Heart right ventricle (tissue), 16 donors: ENCODE measurements at regions not wholly inside any gene's neighbourhood (a gene's known extent, or its start where the extent isn't known, plus 50 kb on each side); places are given as distances from the start of the nearest gene placed in this dataset.

Experiments
- ATAC-seq, 8 donors: fragments of 200-7000 bp; cut with Tn5 transposase; one replicate each; pipeline ENCODE4 v1.9.1; 2020; ENCODE audit warnings: mild to moderate bottlenecking in 8 of 8, moderate library complexity in 8 of 8, moderate number of reproducible peaks in 1 of 8
- DNase-seq, 2 donors: peaks; one replicate each; pipeline ENCODE4 v3.0.0-alpha.2; 2020
- H3K27ac ChIP-seq, 10 donors: fragments of 200-600 bp; sonication (generic) in 2 of 10; one replicate each; pipeline versions ENCODE4 v1.5.0 to v1.8.0; 2020 to 2022; ENCODE audit warnings: mild to moderate bottlenecking in 3 of 10
- H3K27me3 ChIP-seq, 7 donors: fragments of 200-600 bp; one replicate each; pipeline ENCODE4 v1.8.0; 2021 to 2022; ENCODE audit warnings: mild to moderate bottlenecking in 2 of 7
- H3K36me3 ChIP-seq, 9 donors: fragments of 200-600 bp; sonication (generic) in 1 of 9; one replicate each; pipeline versions ENCODE4 v1.5.0 to v1.8.0; 2020 to 2022; ENCODE audit warnings: mild to moderate bottlenecking in 2 of 9
- H3K4me1 ChIP-seq, 9 donors: fragments of 200-600 bp; sonication (generic) in 1 of 9; one replicate each; pipeline versions ENCODE4 v1.5.0 to v1.8.0; 2020 to 2022; ENCODE audit warnings: mild to moderate bottlenecking in 4 of 9
- H3K4me3 ChIP-seq, 10 donors: fragments of 200-600 bp; sonication (generic) in 2 of 10; one replicate each; pipeline versions ENCODE4 v1.5.0 to v1.8.0; 2020 to 2022; ENCODE audit warnings: mild to moderate bottlenecking in 7 of 10, moderate library complexity in 2 of 10
- H3K9me3 ChIP-seq, 11 donors: fragments of 200-600 bp in 10 of 11; sonication (generic) in 2 of 11; one replicate each; pipeline versions ENCODE4 v1.5.0 to v1.8.0; 2013 to 2022; ENCODE audit warnings: mild to moderate bottlenecking in 2 of 11, control low read depth in 1 of 11, moderate library complexity in 1 of 11
- WGBS, 2 donors: extraction: QIAGEN DNeasy Blood & Tissue Kit; methylation state at CpG; one replicate each; pipeline ENCODE4 v1.1.7; 2013; ENCODE audit warnings: inconsistent platforms in 1 of 2; 5-methylcytosine and 5-hydroxymethylcytosine counted together
- intact Hi-C, 10 donors: fragments of 100-400 bp; cut with DNase I; formaldehyde crosslinking; loops; one replicate each; pipeline versions ENCODE4 v1.11.1 to v1.14.2; 2022
- TF ChIP-seq, protein P1 (sequence below), 9 donors: fragments of 200-600 bp; sonication (generic) in 2 of 9; IDR thresholded peaks; one replicate each; pipeline versions ENCODE4 v1.5.0 to v1.8.0; 2021 to 2022; ENCODE audit warnings: antibody characterized with exemption in 9 of 9, mild to moderate bottlenecking in 5 of 9, moderate library complexity in 1 of 9
- donor health status: Arrhythmogenic right ventricular cardiomyopathy.
- donor health status: ischemic (EF 13 %, LVEDD 7.1; RV severe dilation, severe dysfunction).
- donor health status: healthy with polysubstance abuse.
- donor health status: DM: no; HTN: yes; CAD: no.
- donor health status: DM: no; HTN: no; CAD: no.
- donor health status: ischemic (EF 25% LVEDD 6.9; RV normal size, moderate dysfunction).
- donor health status: ischemic (EF 25% LVEDD 5.7; RV mildly dilated, moderate dysfunction).
- donor health status: healthy.
- donor health status: DM: yes; HTN: yes; CAD: no.
- donor health status: Ischemic cardiomyopathy.
- donor health status: ischemic (EF 35%, LVEDD 5.7; RV mildly dilated, moderate dysfunction).
- donor health status: nonischemic (EF 11% LVEDD 7.7; RV severe dilation, severe dysfunction).
- donor health status: DM: yes; HTN: yes; CAD: no.
- donor health status: PGD.
- donor health status: ischemic (EF 29% LVEDD 5.4; RV normal size, mild dysfunction).
- donor health status: nonischemic (EF 23%, LVEDD 6.1; RV moderate dilation, normal function).

- TF ChIP-seq, protein P1, sequence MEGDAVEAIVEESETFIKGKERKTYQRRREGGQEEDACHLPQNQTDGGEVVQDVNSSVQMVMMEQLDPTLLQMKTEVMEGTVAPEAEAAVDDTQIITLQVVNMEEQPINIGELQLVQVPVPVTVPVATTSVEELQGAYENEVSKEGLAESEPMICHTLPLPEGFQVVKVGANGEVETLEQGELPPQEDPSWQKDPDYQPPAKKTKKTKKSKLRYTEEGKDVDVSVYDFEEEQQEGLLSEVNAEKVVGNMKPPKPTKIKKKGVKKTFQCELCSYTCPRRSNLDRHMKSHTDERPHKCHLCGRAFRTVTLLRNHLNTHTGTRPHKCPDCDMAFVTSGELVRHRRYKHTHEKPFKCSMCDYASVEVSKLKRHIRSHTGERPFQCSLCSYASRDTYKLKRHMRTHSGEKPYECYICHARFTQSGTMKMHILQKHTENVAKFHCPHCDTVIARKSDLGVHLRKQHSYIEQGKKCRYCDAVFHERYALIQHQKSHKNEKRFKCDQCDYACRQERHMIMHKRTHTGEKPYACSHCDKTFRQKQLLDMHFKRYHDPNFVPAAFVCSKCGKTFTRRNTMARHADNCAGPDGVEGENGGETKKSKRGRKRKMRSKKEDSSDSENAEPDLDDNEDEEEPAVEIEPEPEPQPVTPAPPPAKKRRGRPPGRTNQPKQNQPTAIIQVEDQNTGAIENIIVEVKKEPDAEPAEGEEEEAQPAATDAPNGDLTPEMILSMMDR (IDR thresholded peaks at IDR 0.05) = no peak
- WGBS, 2 donors = 84 to 86% methylated on average over 3 of the region's 3 CpGs
- Histone ChIP-seq H3K9me3 (no peaks in the 10 kb centered on the region), H3K36me3 (no peaks in the 10 kb centered on the region), H3K27me3 (no peaks in the 10 kb centered on the region), H3K4me1 (peaks cover 0 to 18% (median 6%) of the 10 kb centered on the region in 9 donors), H3K4me3 (no peak overlapping the region), H3K27ac (no peak overlapping the region)
- ATAC-seq (no peak), DNase-seq (no peak)
- intact Hi-C loops = loop anchor here in 1 of 10 donors (10.0 kb wide), 1 partner anchor 93 kb away; no protein-coding TSS in a partner anchor
These were observed 61.4 kb upstream of the IFNG-AS1 start for GRCh38 chr12:67927815-67928214.

GRCh38 chr12:67928621-67929383 lies 60.4 kb upstream of the IFNG-AS1 start:
- intact Hi-C loops = loop anchor here in 1 of 10 donors (10.0 kb wide), 1 partner anchor 94 kb away; no protein-coding TSS in a partner anchor
- no peaks in the 10 kb centered on the region for H3K9me3 ChIP-seq
- ATAC-seq (peak in 6 of 8 donors; percentile 16 to 67 (median 46)), DNase-seq (no peak)
- 28 to 54% methylated on average over 3 of the region's 3 CpGs for WGBS, 2 donors
- H3K27ac ChIP-seq = peak overlapping the region in 4 of 10 donors; percentile 11 to 70 (median 44)
- no peaks in the 10 kb centered on the region for H3K27me3 ChIP-seq
- H3K4me3 ChIP-seq = peak overlapping the region in 1 of 10 donors; percentile 5
- H3K4me1 ChIP-seq = peaks cover 0 to 18% (median 6%) of the 10 kb centered on the region in 9 donors
- TF ChIP-seq, protein P1 (IDR thresholded peaks at IDR 0.05) = no peak
- no peaks in the 10 kb centered on the region for H3K36me3 ChIP-seq

DNA sequence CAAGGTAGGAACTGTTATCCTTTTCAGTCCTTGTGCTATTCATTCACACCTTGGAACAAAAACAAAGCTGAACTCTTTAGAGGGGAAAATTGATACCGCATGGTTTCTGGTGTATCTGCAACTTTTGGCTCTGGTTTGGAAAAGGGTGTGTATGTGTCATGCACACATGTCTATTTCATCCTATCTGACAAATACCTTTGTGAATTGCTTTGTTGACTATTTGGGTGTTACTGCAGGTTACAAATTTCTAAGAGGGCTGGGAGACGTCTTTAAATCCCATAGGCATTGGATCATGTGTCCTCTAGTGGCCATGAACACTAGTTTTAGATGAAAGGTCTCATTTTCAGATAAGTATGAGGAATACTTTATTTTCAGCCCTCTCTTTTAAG lies 59.9 kb upstream of the IFNG-AS1 start:
- H3K4me3 ChIP-seq = peak overlapping the region in 1 of 10 donors; percentile 5
- DNase-seq (no peak), ATAC-seq (peak in 2 of 8 donors; percentile 22 to 25)
- H3K9me3 ChIP-seq = no peaks in the 10 kb centered on the region
- intact Hi-C loops = loop anchor here in 1 of 10 donors (10.0 kb wide), 1 partner anchor 95 kb away; no protein-coding TSS in a partner anchor
- peaks cover 0 to 18% (median 6%) of the 10 kb centered on the region in 9 donors for H3K4me1 ChIP-seq
- H3K27me3 ChIP-seq = no peaks in the 10 kb centered on the region
- TF ChIP-seq, protein P1 (IDR thresholded peaks at IDR 0.05) = no peak
- H3K27ac ChIP-seq = peak overlapping the region in 4 of 10 donors; percentile 11 to 70 (median 44)
- 50 to 53% methylated on average over 2 of the region's 2 CpGs for WGBS, 2 donors
- no peaks in the 10 kb centered on the region for H3K36me3 ChIP-seq

- H3K4me3 ChIP-seq = no peak overlapping the region
- 93 to 95% methylated on average over 1 of the region's 1 CpG for WGBS, 2 donors
- no peaks in the 10 kb centered on the region for H3K36me3 ChIP-seq
- TF ChIP-seq, protein P1 (IDR thresholded peaks at IDR 0.05) = no peak
- no peak overlapping the region for H3K27ac ChIP-seq
- intact Hi-C loops = loop anchor here in 3 of 10 donors (1.0 to 10.0 kb wide), 4 partner anchors 223 to 497 kb away; no protein-coding TSS in a partner anchor
- H3K9me3 ChIP-seq = no peaks in the 10 kb centered on the region
- no peak for DNase-seq
- H3K27me3 ChIP-seq = no peaks in the 10 kb centered on the region
- ATAC-seq = peak in 1 of 8 donors; percentile 22
- peaks cover 0 to 19% (median 4%) of the 10 kb centered on the region in 9 donors for H3K4me1 ChIP-seq
These were observed 51.4 kb upstream of the IFNG-AS1 start for GRCh38 chr12:67937822-67938221.
